ENCODE measurements at regions not wholly inside any gene's neighbourhood (a gene's known extent, or its start where the extent isn't known, plus 50 kb on each side); places are given as distances from the start of the nearest gene placed in this dataset.
"Not testable (repeated sequence)": the region's sequence is repeated elsewhere in the genome, so short reads cannot be mapped to it uniquely, and the experiment has no call there.

DNA sequence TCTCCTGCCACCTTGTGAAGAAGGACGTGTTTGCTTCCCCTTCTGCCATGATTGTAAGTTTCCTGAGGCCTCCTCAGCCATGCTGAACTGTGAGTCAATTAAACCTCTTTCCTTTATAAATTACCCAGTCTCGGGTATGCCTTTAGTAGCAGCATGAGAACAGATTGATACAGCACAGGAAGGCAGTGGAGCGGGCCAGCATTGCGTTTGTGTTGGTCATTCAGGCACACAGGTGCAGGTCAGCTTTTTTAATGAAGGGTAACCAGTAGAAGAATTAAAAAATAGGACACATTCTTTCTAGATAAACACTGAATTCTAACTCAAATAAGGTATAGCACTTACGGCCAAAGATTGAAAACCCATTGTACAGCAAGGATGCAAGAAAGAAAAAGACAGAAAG is 432.6 kb downstream of the BRD1 start:
- ATAC-seq (ENCODE audit: poor library complexity); intact Hi-C loops (cut with DNase I); DNase-seq: not testable (repeated sequence)

DNA sequence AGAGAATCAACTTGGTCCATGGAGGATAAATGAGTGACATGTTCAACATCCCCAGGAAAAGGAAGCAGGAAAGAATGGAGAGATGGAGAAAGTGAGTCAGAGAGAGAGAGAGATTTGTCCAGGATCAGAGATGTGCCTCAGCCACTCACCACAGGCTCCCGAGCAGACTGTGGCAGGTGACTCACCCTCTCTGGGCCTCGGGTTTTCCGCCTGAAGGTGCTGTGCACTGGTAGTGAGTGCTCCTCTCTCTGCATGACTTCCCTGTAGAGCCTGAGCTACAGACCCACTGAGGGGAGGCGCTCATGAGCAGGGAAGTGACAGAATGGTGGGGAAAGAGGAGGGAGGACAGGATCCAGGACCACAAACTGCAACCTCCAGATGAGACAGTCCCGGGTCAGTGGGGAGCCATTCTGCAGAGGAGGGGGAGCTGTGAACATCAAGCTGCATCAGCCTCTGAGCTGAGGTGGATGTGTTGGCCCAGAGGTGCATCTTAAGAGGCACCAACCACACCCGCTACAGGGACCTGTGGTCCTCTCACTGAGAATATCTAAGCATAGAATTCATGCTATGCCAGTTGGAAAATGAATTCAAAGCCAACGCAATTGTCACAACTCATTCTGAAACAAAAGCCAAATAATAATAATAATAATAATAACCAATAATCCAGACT is 433.4 kb downstream of the BRD1 start:
- no peak for DNase-seq
- no peak for ATAC-seq (ENCODE audit: poor library complexity)
- intact Hi-C loops (cut with DNase I): no loop called here

DNA sequence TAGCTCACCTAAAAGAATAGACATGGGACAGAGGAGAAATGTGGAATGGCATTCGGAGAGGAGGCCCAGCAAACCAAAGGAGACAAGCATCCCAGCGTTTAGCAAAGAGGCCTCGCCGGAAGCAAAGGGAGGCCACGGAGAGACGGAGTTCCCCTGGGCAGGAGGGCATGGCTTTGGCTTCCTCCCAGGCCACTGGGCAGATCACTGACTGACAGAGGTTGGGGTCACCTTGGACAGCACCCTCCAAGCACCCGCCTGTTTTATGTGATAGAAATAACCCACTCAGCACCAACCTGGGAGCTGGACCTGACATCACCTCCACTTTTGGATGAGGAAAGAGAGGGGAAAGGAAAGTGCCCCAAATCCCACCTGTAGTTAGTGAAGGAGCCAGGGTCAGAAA is 434.1 kb downstream of the BRD1 start:
- intact Hi-C loops (cut with DNase I): no loop called here
- DNase-seq (no peak), ATAC-seq (ENCODE audit: poor library complexity) (no peak)

DNA sequence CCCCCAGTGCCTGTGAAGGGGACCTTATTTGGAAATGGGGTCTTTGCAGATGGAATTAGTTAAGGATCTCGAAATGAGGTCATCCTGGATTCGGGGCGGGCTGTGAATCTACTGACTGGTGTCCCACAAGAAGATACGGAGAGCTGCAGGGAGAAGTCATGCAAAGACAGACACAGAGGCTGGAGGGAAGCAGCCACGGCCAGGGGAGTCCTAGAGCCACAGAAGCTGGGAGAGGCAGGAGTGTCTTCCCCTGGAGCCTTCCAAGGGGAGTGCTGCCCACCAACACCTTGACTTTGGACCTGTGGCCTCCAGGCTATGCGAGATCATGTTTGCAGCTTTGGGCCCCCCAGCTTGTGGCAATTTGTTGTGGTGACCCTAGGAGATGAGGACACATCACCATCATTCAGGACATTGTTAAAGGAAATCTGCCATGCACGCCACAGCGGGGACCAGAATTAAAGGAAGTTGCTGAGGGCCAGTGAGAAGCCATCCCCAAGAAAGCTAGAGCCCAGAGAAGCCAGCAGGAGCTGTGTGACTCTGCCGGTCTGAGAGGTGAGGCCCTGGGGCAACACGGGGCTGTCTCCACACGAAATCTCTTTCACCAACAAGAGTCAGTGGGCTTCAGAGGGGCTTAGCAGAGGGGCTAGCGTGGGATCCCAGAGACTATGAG is 434.7 kb downstream of the BRD1 start:
- intact Hi-C loops (cut with DNase I): no loop called here
- DNase-seq (no peak), ATAC-seq (ENCODE audit: poor library complexity) (no peak)

DNA sequence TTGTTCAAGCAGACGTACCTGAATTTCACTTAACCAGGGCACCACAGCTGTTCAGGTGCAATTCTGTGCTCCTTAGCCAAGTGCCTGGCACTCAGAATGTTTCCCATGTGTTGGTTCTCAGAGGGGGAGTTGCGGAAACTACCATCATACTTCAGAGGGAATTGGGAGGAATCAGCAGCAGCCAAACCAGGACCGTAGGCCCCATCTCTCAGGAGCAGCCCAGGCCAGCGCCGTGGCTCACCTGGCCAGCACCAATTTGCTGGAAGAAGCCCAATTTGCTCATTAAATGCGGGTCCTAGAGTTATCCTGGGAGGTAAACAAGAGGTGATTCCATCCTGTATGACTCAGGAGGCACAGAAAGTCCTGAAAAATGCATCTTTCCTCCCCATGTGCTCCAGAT is 435.4 kb downstream of the BRD1 start:
- DNase-seq: no peak
- ATAC-seq (ENCODE audit: poor library complexity): no peak
- intact Hi-C loops (cut with DNase I): no loop called here

DNA sequence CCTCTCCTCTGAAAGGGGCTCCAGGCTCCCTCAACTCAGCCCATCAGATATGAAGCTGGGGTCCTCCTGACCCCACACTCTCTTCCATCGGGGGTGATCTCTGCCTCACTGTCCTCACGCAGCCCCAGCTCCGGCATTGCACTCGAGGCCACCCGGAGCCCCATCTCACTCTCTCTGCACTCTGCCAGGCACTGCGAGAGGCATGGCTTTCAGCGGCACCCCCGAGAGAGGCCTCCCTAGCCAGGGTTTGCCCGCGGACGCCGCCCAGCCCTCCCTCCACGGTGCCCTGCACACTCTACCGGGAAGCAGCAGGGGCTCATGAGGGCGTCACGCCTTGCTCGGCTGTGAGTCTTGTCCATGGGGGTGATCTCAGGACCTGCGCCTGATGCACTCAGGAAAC is 436.2 kb downstream of the BRD1 start:
- intact Hi-C loops (cut with DNase I): no loop called here
- ATAC-seq (ENCODE audit: poor library complexity) (no peak), DNase-seq (no peak)

DNA sequence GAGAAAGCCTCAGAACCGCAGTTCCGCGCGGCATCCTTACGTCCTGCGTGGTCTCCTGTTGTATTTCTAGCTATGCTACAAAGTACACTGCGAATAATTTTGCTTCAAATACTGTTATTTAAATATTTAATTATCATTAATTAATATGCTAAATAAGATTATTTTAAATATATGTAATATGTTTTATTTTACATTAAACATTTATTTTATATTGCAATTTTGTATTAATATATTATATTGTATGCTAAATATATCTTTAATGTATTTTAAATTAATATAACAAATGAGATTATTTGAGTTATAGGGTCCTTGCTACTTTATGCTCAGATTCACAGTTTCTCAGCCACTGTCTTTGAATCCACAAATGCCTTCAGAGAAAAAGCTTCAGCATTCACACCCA is 436.7 kb downstream of the BRD1 start:
- no peak for ATAC-seq (ENCODE audit: poor library complexity)
- DNase-seq: no peak
- intact Hi-C loops (cut with DNase I): no loop called here

DNA sequence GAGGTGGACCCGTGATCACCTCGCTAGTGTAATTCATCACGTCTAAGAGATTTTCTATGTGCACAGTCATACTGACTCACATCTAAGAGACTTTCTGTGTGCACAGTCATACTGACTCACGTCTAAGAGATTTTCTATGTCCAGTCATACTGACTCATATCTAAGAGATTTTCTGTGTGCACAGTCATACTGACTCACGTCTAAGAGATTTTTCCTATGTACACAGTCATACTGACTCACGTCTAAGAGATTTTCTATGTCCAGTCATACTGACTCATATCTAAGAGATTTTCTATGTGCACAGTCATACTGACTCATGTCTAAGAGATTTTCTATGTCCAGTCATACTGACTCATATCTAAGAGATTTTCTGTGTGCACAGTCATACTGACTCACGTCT is 443.8 kb downstream of the BRD1 start:
- intact Hi-C loops (cut with DNase I); DNase-seq; ATAC-seq (ENCODE audit: poor library complexity): not testable (repeated sequence)

DNA sequence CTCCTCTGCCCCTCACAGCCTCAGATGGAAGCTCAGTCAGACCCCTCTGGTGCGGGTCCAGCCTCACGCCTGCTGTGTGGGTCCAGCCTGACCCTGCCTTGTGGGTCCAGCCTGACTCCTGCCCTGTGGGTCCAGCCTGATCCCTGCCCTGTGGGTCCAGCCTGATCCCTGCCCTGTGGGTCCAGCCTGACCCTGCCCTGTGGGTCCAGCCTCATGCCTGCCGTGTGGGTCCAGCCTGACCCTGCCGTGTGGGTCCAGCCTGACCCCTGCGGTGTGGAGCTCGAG is 445.3 kb downstream of the BRD1 start:
- DNase-seq (no peak), ATAC-seq (ENCODE audit: poor library complexity) (no peak)
- intact Hi-C loops (cut with DNase I): no loop called here

DNA sequence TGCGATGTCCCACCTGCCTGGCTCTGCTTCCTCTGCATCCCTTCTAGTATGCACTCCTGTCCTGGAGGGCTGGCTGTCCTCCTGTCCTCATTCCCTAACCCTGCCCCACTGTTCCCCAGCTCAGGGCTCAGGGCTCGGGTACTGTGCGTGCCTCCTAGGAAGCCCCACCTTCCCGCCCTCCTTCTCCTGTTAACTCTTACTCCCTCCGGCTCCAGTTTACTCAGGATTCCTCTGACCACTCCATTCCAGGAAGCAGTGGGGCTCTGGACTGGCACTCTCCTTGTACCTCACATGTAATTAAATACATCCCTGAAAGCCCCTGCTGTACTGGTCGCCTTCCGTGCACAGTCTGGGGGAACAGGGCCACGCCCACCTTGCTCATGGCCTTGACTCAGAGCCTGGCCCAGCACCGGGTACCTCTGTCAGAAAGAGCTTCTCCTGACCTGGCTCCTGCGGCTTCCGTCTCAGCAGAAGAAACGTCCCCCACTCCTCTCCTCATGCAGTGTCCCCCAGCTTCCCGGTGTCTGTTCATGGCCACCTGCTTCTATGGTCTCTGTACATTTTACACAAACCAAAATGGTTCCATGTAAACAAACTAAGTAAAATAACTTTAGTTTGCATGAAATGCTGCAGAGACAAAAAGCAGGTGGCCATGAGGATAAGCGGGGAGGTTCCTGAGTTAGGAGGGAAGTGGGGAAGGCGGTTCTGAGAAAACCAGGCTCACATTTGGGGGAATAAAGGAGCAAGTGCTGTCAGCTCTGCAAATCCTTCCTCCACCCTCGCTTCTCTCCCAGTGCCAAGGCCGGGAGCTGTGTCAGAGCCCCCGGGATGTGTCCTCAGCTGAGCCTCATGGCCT is 445.9 kb downstream of the BRD1 start:
- no peak for ATAC-seq (ENCODE audit: poor library complexity)
- intact Hi-C loops (cut with DNase I): no loop called here

DNA sequence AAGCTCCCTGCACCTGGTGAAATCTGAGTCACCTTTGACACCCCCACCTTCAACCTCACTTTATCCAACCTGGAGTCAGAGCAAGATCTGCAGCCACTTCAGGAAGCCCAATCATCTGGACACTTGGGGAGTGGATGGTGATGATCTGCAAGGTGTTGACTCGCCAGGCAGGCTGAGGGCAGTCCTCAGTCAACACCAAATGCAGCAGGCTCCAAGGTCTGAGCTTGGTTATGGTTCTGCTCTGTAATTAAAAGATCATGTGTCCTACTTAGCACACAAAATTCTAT is 446.9 kb downstream of the BRD1 start:
- intact Hi-C loops (cut with DNase I): no loop called here
- ATAC-seq (ENCODE audit: poor library complexity): no peak
- DNase-seq: no peak

More for the DNA sequence above, 445.9 kb downstream of the BRD1 start:
- DNase-seq: no peak

DNA sequence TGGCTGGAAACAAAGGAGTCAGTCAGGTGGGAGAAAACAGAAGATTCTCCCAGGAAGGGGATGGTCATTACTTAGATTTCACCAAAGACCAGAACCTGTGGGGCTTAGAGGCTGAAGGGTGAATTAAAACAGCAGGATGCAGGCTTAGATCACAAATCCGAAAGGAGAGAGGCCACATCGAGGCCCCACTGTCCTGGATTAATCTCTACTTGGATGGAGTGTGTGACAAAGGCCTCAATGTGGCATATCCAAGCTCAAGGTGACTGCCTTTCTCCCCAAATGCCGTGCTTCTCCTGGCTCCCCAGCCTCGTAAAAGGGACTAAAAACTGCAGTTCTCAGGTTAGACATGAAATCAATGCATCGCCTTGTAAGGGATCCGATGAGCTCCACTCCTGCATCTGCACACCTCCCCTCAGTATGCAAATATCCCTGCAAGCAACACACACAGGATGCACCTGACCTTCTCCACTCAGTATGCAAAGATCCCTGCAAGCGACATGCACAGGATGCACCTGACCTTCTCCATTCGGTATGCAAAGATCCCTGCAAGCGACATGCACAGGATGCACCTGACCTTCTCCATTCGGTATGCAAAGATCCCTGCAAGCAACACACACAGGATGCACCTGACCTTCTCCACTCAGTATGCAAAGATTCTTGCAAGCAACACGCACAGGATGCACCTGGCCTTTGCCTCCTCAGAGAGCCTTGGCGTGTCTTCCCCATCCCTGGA is 447.4 kb downstream of the BRD1 start:
- ATAC-seq (ENCODE audit: poor library complexity): no peak
- no peak for DNase-seq
- intact Hi-C loops (cut with DNase I): no loop called here

DNA sequence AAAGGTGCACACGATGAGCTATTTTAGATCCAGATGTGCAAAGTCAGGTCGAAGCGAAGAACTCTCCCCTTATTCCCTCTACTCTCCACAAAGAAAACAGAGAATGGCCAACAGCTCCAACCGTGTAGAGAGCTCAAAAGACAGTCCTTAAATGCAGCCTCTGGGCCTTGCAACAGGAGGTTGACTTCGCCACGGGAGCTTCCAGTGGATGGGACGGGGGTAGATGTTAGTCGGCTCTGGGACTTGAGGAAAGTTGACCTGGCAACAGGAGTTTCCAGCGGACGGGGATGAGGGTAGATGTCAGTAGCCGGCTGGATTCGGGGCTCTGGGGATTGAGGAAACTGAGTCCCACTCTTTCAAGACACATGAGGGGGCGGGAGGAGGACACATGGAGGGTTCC is 450.4 kb downstream of the BRD1 start:
- no peak for DNase-seq
- intact Hi-C loops (cut with DNase I): no loop called here
- no peak for ATAC-seq (ENCODE audit: poor library complexity)

DNA sequence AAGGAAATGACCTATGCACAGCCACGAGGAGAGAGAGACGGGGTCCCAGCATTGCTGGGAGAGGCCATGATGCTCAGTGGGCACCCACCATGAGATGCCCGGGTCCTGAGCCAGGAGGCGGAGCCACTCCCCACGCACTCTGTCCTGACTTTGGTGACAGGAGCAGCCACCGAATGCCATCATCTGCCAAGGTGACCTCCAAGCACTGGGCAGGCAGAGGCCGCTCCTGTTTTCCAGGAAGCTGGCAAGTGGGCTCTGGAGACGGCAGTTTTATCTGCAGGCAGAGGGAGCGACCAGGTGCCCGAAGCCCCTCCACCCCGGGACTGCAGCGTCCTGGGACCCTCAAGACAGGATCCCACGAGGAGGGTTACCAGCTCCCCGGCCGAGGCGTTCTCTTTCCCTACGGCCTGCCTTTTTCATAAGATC is 453.9 kb downstream of the BRD1 start:
- no peak for DNase-seq
- intact Hi-C loops (cut with DNase I): no loop called here
- no peak for ATAC-seq (ENCODE audit: poor library complexity)

DNA sequence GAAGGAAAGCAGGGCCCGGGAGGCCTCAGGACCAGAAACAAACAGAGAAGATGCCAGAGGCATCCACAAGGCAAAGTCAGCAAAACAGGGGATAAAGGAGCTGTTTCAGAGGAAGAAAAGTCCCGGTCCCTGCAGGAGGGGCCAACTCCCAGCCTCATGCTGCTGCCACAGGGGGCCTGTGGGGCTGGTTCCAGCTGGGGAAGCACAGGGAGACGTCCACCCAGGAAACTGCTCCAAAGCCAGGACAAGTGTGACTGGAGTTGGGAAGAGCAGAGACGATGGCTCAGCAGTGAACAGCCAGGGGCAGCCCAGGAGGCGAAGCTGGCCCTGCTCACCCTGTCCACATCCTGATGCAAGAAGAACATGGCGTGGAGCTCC is 454.4 kb downstream of the BRD1 start:
- ATAC-seq (ENCODE audit: poor library complexity) (no peak), DNase-seq (no peak)

DNA sequence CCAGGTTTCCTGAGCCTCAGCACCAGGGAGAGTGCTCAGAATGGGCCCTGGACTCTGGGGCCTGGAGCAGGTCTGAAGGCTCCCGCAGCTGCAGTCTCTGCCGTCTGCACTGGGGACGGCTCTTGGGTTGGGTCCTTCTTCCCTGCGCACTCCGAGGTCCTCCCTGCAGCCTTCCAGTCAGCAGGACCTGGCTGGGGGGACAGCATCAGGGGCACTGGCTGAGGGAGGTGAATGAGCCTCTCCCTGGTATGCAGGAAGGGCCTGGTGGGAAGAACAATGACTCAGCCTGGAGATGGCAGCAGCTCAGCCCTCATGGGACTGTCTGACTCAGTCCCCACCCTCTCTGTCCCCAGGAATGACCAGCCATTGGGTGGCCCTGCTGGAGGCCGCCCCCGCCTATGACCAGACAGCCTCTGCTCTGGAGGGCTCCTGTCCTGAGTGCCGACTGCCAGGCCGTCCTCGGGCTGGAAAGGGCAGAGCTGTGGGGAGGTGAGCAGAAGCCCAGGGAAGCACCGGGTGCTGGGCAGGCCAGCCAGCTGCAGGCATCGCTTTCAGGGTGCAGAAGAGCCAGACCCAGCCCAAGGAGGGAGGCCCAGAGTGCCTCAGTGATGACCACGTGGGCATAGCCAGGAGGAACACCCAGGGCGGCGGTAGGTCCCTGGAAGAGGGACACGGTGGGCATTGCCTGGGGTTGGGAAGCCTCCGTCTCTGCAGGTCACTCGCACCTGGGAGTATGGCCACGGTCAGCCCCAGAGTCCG is 455.0 kb downstream of the BRD1 start:
- no peak for ATAC-seq (ENCODE audit: poor library complexity)
- no peak for DNase-seq
- intact Hi-C loops (cut with DNase I): no loop called here

More for the DNA sequence above, 454.4 kb downstream of the BRD1 start:
- intact Hi-C loops (cut with DNase I): no loop called here

DNA sequence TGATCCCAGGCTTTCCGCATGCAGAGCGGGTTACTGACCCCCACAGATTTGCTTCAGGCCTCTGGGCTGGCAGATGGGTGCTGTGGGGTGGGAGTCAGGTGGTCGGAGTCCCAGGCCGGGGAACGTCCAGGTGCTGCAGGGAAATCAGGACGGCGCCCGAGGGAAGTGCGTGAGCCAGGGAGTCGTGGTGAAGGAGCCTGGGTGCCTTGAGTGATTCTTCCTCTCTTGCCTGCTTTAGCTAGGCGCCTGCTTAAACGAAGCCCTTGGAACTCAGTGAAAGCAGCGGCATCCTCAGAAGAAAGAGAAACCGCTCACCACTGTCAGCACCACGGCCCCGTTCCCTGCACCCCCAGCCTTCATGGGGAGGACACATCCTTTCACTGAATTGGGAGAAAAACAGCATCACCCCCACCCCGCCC is 455.6 kb downstream of the BRD1 start:
- ATAC-seq (ENCODE audit: poor library complexity) (no peak), DNase-seq (no peak)
- intact Hi-C loops (cut with DNase I): no loop called here

DNA sequence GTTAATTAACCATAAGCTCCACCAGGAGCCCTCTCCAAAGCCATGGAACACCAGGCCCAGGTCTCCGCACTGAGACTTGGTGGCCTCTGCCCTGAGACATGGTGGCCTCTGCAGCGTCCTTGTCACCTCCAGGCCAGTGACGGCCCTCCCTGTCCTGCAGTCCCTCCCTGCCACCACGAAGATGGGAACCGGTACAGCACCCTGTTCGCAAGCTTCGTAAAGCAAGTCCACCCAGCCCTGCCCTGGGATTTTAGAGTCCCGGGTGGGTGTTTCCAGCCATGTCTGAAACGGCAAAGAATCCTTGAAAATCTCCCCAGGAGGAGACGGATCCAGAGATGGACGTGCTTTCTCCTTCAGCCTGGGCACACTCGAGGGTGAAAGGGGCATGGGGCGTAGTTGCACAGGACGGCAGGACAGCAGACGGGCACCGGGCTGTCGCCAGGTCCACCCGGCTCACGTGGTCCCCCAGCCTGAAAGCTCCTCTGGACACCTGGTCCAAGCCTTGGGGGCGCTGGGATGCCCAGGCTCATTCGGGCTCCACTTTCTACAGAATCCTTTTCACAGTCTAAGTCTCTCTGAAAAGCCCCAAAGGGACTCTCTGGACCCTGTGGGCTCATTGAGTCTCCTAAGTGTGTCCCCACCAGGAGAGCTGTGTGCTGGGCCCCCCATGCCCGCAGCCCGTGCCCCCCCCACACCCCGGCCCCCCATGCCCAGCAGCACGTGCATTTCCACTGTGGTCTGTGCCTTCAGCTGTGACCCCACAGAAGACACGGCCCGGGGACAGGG is 456.2 kb downstream of the BRD1 start:
- ATAC-seq (ENCODE audit: poor library complexity) (no peak), DNase-seq (no peak)
- intact Hi-C loops (cut with DNase I): no loop called here
